Testis (tissue), 2 donors: ENCODE measurements at regions not wholly inside any gene's neighbourhood (a gene's known extent, or its start where the extent isn't known, plus 50 kb on each side); places are given as distances from the start of the nearest gene placed in this dataset.

Experiments used
- DNase-seq: peaks from one replicate; pipeline ENCODE4 v3.0.0-alpha.2; 2019
- H3K27ac ChIP-seq, 2 donors: fragments of 200-600 bp; sonication (generic); one replicate each; pipeline ENCODE4 v1.5.1; 2019
- H3K27me3 ChIP-seq: fragments of 200-600 bp; sonication (generic); one replicate; pipeline ENCODE4 v1.5.1; 2019
- H3K36me3 ChIP-seq: fragments of 200-600 bp; sonication (generic); one replicate; pipeline ENCODE4 v1.5.1; 2017; ENCODE audit warnings: low read depth; ENCODE audit errors: missing control alignments
- H3K4me1 ChIP-seq: fragments of 200-600 bp; sonication (generic); one replicate; pipeline ENCODE4 v1.5.1; 2019
- H3K4me3 ChIP-seq, 2 donors: fragments of 200-600 bp; sonication (generic); one replicate each; pipeline ENCODE4 v1.5.1; 2017 to 2019
- H3K9me3 ChIP-seq: fragments of 200-600 bp; sonication (generic); one replicate; pipeline ENCODE4 v1.5.1; 2017
- CTCF ChIP-seq, 3 experiments: fragments of 450-650 bp in 2 of 3; fragments of 200-600 bp in 1 of 3; sonication (generic) in 1 of 3; IDR thresholded peaks; one replicate each; pipeline ENCODE4 v1.5.1; 2016 to 2019; ENCODE audit warnings: antibody characterized with exemption in 3 of 3, mild to moderate bottlenecking in 2 of 3, moderate library complexity in 1 of 3
- POLR2A ChIP-seq: fragments of 450-650 bp; IDR thresholded peaks from one replicate; pipeline ENCODE4 v1.6.1; 2017; ENCODE audit warnings: antibody characterized with exemption, mild to moderate bottlenecking, moderate library complexity
- WGBS, 2 donors: methylation state at CpG; one replicate each; pipeline ENCODE4 v1.1.5; 2018; 5-methylcytosine and 5-hydroxymethylcytosine counted together
- intact Hi-C: fragments of 100-400 bp; cut with DNase I; formaldehyde crosslinking; loops from one replicate; pipeline ENCODE4 v1.15.1; 2023; ENCODE audit warnings: low total_unique reads

DNA sequence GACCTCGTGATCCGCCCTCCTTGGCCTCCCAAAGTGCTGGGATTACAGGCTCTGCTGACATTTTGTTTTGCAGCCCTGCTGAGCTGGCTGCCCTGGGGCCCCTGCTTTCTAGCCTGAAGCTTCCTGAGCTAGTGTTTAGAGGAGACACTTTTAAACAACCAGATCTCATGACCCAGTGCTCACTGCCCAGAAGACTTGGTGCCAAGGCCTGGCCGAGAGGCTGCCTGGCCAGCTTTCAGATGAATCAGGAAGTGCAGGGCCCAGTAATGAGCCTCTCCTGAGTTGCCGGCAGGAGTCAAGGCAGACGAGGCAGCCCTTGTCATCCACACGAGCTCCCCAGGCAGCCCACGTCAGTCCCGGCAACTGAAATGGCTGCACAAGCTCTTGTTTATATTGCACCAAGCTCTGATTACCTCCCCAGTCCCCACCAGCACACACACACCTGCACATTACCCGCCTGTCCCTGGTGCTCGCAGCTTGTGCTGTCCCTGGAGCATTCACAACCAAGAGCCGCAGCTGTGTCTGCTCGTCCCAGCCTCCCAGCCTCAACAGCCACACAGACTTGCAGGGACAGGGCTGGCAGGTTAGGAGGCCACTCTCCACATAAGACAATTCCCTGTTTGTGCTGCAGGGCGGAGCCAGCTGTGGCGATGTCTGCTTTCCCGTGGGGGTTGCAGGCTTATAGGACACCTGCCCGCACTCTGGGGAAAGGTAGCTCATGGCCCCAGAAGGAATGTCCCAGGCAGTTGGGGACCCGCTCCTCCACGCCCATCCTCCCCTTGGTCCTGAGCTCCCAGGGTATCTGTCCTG lies 331.2 kb upstream of the MYT1L start:
- intact Hi-C loops = no loop called here
- no peak overlapping the region for H3K4me3 ChIP-seq

DNA sequence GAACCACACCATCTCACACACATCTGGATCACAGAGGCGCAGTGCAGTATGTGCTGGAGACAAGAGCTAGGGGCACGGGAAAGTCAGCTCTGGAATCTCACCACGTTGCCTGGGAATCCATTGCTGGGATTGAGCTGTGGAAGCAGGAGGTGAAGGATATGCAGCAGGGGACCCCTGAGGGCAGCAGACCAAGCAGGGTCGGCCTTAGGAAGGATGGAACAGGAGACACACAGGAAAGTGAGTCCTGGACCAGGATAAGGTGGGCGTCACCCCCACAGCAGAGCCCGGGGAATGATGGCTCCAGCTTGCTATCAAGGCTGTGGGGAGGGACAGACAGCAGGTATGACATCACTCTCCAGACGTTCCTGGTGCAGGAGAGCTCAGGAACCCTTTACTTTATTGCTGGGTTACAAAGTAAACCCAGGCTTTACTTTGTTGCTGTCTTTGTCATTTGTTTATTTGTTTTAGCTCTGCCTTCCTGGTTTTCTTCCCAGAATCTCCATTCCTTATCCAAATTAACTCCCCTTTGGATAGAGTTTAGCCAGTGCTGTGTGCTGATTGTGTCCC lies 329.8 kb upstream of the MYT1L start:
- H3K4me1 ChIP-seq = peaks cover 6% of the 10 kb centered on the region
- no peak for DNase-seq
- H3K27me3 ChIP-seq = no peaks in the 10 kb centered on the region
- no peak overlapping the region for H3K4me3 ChIP-seq
- H3K9me3 ChIP-seq = no peaks in the 10 kb centered on the region
- WGBS, 2 donors = 62 to 72% methylated on average over 7 of the region's 7 CpGs
- intact Hi-C loops = no loop called here
- no peaks in the 10 kb centered on the region for H3K36me3 ChIP-seq
- no peak overlapping the region for H3K27ac ChIP-seq
- no peak for TF ChIP-seq POLR2A
- no peak for TF ChIP-seq CTCF (IDR thresholded peaks at IDR 0.05)

More for the DNA sequence above, 331.2 kb upstream of the MYT1L start:
- WGBS, 2 donors = 78 to 88% methylated on average over 16 to 18 of the region's 18 CpGs
- Histone ChIP-seq H3K27ac (no peak overlapping the region), H3K4me1 (no peaks in the 10 kb centered on the region), H3K36me3 (no peaks in the 10 kb centered on the region), H3K9me3 (no peaks in the 10 kb centered on the region), H3K27me3 (no peaks in the 10 kb centered on the region)
- TF ChIP-seq POLR2A = no peak
- TF ChIP-seq CTCF (IDR thresholded peaks at IDR 0.05) = no peak
- no peak for DNase-seq

- DNase-seq = no peak
- intact Hi-C loops = no loop called here
- H3K9me3 ChIP-seq = no peaks in the 10 kb centered on the region
- no peak overlapping the region for H3K27ac ChIP-seq
- no peak for TF ChIP-seq POLR2A
- TF ChIP-seq CTCF (IDR thresholded peaks at IDR 0.05) = no peak
- peaks cover 6% of the 10 kb centered on the region for H3K4me1 ChIP-seq
- no peaks in the 10 kb centered on the region for H3K36me3 ChIP-seq
- H3K27me3 ChIP-seq = no peaks in the 10 kb centered on the region
- WGBS, 2 donors = 87 to 91% methylated on average over 11 to 15 of the region's 15 CpGs
- no peak overlapping the region for H3K4me3 ChIP-seq
Observed at GRCh38 chr2:2657121-2657962, 326.3 kb upstream of the MYT1L start.

GRCh38 chr2:2656115-2657011 lies 325.3 kb upstream of the MYT1L start:
- WGBS, 2 donors = 17 to 30% methylated on average over 18 to 21 of the region's 21 CpGs
- Histone ChIP-seq H3K36me3 (no peaks in the 10 kb centered on the region), H3K27ac (no peak overlapping the region), H3K4me1 (peaks cover 6% of the 10 kb centered on the region), H3K4me3 (no peak overlapping the region), H3K27me3 (no peaks in the 10 kb centered on the region), H3K9me3 (no peaks in the 10 kb centered on the region)
- no peak for DNase-seq
- intact Hi-C loops = no loop called here
- no peak for TF ChIP-seq CTCF (IDR thresholded peaks at IDR 0.05)
- no peak for TF ChIP-seq POLR2A
